MM.1S (cell line): ENCODE measurements at regions not wholly inside any gene's neighbourhood (a gene's known extent, or its start where the extent isn't known, plus 50 kb on each side); places are given as distances from the start of the nearest gene placed in this dataset.

Experiments used
- CTCF ChIP-seq: fragments of 300-600 bp; sonication (generic); IDR thresholded peaks from 2 replicates; pipeline ENCODE4 v1.5.1; 2016; ENCODE audit warnings: antibody characterized with exemption, low read length, mixed read lengths
- EZH2 ChIP-seq: fragments of 300-600 bp; sonication (generic); optimal IDR thresholded peaks from 2 replicates; pipeline ENCODE3; 2017; ENCODE audit warnings: low read depth, mild to moderate bottlenecking, antibody characterized with exemption, low read length, mixed read lengths
- EZH2phosphoT487 ChIP-seq: fragments of 300-600 bp; sonication (generic); IDR thresholded peaks from 2 replicates; pipeline ENCODE4 v1.6.1; 2018; ENCODE audit warnings: antibody characterized with exemption, low read length

DNA sequence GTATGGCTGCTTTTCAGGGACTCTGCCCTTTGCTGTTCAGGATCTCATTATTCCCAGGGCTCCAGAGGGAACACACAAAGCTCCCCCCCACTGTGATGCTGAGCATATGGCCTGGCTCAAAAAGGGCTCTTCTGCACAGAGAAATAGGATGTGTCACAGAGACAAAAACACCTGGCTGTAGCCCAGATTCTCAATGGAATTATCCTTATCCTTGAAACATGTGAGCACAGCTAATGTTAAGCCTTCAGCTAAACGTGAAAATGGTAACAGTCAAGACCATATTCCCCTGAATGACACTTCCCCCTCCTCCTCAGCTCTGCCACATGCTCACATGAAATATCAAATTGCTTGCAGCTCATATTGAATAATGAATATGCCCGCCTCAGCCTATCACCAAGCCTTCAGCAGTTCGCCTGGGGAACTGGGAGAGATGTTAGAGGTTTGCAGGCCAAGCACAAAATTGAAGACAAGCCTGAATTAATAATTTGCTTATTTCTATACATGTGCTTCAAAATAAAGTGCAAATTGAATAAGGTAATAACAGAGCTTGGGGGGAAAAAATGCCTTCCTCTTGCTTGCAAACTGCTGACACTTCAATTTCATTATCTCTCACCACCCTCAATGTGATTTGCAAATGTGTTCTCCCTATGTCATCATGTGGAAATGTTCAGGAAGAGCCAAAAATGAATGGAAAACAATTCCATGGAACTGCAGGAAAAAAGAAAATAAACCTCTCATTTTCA lies 181.0 kb upstream of the HNRNPA3 start:
- TF ChIP-seq CTCF (no peak), EZH2phosphoT487 (no peak), EZH2 (no peak)
